Erythroblast (primary cell): ENCODE measurements at regions not wholly inside any gene's neighbourhood (a gene's known extent, or its start where the extent isn't known, plus 50 kb on each side); places are given as distances from the start of the nearest gene placed in this dataset.

Source experiments
- GATA1 ChIP-seq: IDR thresholded peaks from 2 replicates; pipeline ENCODE4 v1.6.1; 2011; ENCODE audit warnings: low read depth, mild to moderate bottlenecking, control low read depth, low read length, moderate library complexity
- POLR2A ChIP-seq: IDR thresholded peaks from 2 replicates; pipeline ENCODE4 v1.6.1; 2011; ENCODE audit warnings: mild to moderate bottlenecking, low read length

DNA sequence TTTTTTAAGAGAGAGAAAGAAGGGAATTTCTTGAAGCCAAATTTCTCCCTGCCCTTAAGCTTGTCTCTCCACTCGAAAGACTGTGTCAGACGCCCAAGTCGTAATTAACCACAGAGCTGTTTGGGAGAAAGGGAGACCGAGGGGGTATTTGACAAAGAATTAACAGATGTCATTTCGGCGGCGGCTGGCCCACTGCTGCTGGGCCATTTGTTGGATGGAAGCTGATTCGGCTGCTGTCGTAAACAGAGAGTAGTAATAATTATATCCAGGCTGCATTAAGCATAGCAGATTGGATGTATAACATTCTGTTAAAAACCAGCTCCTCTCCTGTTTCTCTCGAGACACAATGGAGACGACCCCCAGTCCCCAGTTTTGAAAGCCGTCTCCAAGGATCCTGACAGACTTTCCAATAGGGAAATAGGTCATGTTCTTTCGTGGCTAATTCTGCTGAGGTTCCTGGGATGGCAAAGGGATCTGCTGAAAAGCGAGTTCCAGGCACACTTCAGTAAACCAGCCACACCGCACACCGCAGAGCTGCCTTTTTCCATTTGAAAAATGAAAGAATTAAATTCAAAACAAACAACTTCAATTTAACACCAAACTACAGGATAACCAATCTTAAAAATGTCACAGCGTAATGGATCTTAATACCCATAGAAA lies 71.5 kb downstream of the KCTD15 start:
- TF ChIP-seq POLR2A (no peak), GATA1 (no peak)
